C4-2B (cell line): ENCODE measurements at regions not wholly inside any gene's neighbourhood (a gene's known extent, or its start where the extent isn't known, plus 50 kb on each side); places are given as distances from the start of the nearest gene placed in this dataset.

ENCODE experiments used
- ZFX ChIP-seq: fragments of 450-650 bp; IDR thresholded peaks from 2 replicates; pipeline ENCODE4 v1.6.1; 2017
- TF ChIP-seq, protein P1 (sequence below): fragments of 450-650 bp; conservative IDR thresholded peaks from 2 replicates; pipeline ENCODE4 v1.5.1; 2017; ENCODE audit warnings: mild to moderate bottlenecking

DNA sequence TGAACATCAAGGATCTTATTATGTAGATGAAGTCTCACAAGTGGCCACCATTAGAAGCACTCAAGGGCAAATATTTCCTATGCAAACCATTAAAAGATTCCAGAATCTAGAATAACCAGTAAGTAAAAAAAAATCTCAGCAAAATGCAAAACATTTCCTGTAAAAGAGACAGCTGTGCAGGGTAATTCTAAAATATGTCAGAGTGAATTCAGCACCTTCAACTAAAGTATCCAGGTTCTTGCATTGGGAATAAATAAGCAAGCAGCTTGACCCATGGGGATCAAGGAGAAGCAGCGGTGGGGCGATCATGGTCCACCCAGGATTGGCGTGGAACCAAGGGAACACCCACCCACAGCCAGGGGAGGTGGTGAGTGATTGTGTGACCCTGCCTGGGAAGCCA is 2188.9 kb downstream of the PCDH7 start:
- TF ChIP-seq, protein P1, sequence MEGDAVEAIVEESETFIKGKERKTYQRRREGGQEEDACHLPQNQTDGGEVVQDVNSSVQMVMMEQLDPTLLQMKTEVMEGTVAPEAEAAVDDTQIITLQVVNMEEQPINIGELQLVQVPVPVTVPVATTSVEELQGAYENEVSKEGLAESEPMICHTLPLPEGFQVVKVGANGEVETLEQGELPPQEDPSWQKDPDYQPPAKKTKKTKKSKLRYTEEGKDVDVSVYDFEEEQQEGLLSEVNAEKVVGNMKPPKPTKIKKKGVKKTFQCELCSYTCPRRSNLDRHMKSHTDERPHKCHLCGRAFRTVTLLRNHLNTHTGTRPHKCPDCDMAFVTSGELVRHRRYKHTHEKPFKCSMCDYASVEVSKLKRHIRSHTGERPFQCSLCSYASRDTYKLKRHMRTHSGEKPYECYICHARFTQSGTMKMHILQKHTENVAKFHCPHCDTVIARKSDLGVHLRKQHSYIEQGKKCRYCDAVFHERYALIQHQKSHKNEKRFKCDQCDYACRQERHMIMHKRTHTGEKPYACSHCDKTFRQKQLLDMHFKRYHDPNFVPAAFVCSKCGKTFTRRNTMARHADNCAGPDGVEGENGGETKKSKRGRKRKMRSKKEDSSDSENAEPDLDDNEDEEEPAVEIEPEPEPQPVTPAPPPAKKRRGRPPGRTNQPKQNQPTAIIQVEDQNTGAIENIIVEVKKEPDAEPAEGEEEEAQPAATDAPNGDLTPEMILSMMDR = no peak
- no peak for TF ChIP-seq ZFX
